ENCODE measurements at regions not wholly inside any gene's neighbourhood (a gene's known extent, or its start where the extent isn't known, plus 50 kb on each side); places are given as distances from the start of the nearest gene placed in this dataset.

DNA sequence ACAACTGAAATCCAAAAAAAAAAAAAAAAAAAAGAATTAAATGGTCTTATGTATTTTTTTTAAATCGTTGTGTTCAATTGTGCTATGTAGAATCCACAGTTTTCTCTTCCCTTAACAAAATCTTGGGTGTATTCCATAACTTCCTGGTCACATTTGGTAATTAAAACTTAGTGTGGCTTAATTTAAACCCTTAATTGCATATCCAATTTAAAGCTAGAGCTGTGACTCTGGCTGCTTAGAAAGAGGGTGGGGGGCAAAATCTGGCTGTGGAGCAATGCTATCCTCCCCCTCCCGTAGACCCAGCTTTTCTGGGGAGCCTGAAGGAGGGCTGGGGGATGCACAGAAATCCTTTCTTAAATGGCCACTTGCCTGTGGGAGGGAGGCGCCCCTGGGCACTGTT is 695.1 kb downstream of the INHBA start (continued):
- TF ChIP-seq GTF2F1 (IDR thresholded peaks at IDR 0.05; ENCODE audit: borderline replicate concordance, low read depth, low read length) (no peak), CBX5 (IDR thresholded peaks at IDR 0.05; ENCODE audit: low read depth, low read length) (no peak), BCL11A (IDR thresholded peaks at IDR 0.05; ENCODE audit: low read depth in 2 of 2, low read length in 2 of 2) (no peak), EGR1 (IDR thresholded peaks at IDR 0.05; ENCODE audit: borderline replicate concordance, low read depth, low read length) (no peak), NRF1 (IDR thresholded peaks at IDR 0.05; ENCODE audit: low read depth, low read length) (no peak), TAF7 (optimal IDR thresholded peaks at IDR 0.05; ENCODE audit: borderline replicate concordance, low read depth, low read length) (no peak), EP300 (IDR thresholded peaks at IDR 0.05; ENCODE audit: borderline replicate concordance in 1 of 2, low read depth in 2 of 2, low read length in 2 of 2) (no peak)
